CD14-positive monocyte (primary cell): ENCODE measurements at regions not wholly inside any gene's neighbourhood (a gene's known extent, or its start where the extent isn't known, plus 50 kb on each side); places are given as distances from the start of the nearest gene placed in this dataset.

Source experiments
- DNase-seq, 3 donors: peaks; one replicate each; pipeline ENCODE4 v3.0.0-alpha.2; 2011 to 2022
- H2AFZ ChIP-seq: 2 replicates; pipeline ENCODE4 v1.6.0; 2012; ENCODE audit warnings: mild to moderate bottlenecking, low read depth, low read length, inconsistent platforms; ENCODE audit not compliant: insufficient read depth, poor library complexity, severe bottlenecking
- H3K27ac ChIP-seq, 2 donors: 1 replicate in 1 of 2; 2 replicates in 1 of 2; pipeline ENCODE4 v1.5.1; 2012 to 2013; ENCODE audit warnings: low read length in 2 of 2, control low read depth in 1 of 2, inconsistent platforms in 1 of 2, low read depth in 1 of 2, mild to moderate bottlenecking in 1 of 2
- H3K27me3 ChIP-seq, 2 donors: one replicate each; pipeline versions ENCODE4 v1.6.0 to v1.6.1; 2011 to 2013; ENCODE audit warnings: low read length in 2 of 2; ENCODE audit not compliant: control insufficient read depth in 2 of 2, insufficient read depth in 2 of 2
- H3K36me3 ChIP-seq, 2 donors: replicated peaks in 1 of 2; 1 replicate in 1 of 2; 2 replicates in 1 of 2; pipeline versions ENCODE4 v1.5.1 to v1.6.1; 2012 to 2013; ENCODE audit warnings: low read length in 2 of 2, control low read depth in 1 of 2, inconsistent platforms in 1 of 2, mild to moderate bottlenecking in 1 of 2; ENCODE audit not compliant: insufficient read depth in 2 of 2, control insufficient read depth in 1 of 2
- H3K4me1 ChIP-seq, 2 donors: 1 replicate in 1 of 2; 2 replicates in 1 of 2; pipeline versions ENCODE4 v1.5.1 to v1.6.1; 2012 to 2013; ENCODE audit warnings: low read length in 2 of 2, control low read depth in 1 of 2, inconsistent platforms in 1 of 2, mild to moderate bottlenecking in 1 of 2, moderate library complexity in 1 of 2; ENCODE audit not compliant: insufficient read depth in 2 of 2, control insufficient read depth in 1 of 2
- H3K4me2 ChIP-seq: replicated peaks from 2 replicates; pipeline ENCODE3; 2012; ENCODE audit warnings: low read length, moderate library complexity, mild to moderate bottlenecking; ENCODE audit not compliant: poor library complexity, severe bottlenecking; ENCODE audit errors: extremely low read depth
- H3K4me3 ChIP-seq, 3 experiments: fragments of 200-600 bp in 1 of 3; sonication (generic) in 1 of 3; replicated peaks in 1 of 3; 1 replicate in 2 of 3; 2 replicates in 1 of 3; pipeline ENCODE4 v1.5.1; 2011 to 2013; ENCODE audit warnings: low read length in 3 of 3, mild to moderate bottlenecking in 3 of 3, control low read depth in 2 of 3, low read depth in 2 of 3, inconsistent platforms in 1 of 3, moderate library complexity in 1 of 3
- H3K79me2 ChIP-seq: 2 replicates; pipeline ENCODE4 v1.6.0; 2012; ENCODE audit warnings: mild to moderate bottlenecking, control low read depth, inconsistent platforms, low read length, moderate library complexity; ENCODE audit not compliant: insufficient read depth
- H3K9ac ChIP-seq: 2 replicates; pipeline ENCODE4 v1.6.0; 2017; ENCODE audit warnings: low read length, mild to moderate bottlenecking; ENCODE audit not compliant: insufficient read depth, poor library complexity, severe bottlenecking
- H3K9me3 ChIP-seq, 2 donors: replicated peaks in 1 of 2; 1 replicate in 1 of 2; 2 replicates in 1 of 2; pipeline versions ENCODE4 v1.5.1 to v1.6.1; 2012 to 2013; ENCODE audit warnings: low read length in 2 of 2, control low read depth in 1 of 2; ENCODE audit not compliant: control insufficient read depth in 1 of 2, insufficient read depth in 1 of 2
- H4K20me1 ChIP-seq: 2 replicates; pipeline ENCODE4 v1.6.0; 2012; ENCODE audit warnings: mild to moderate bottlenecking, low read length, control low read depth, moderate library complexity; ENCODE audit not compliant: insufficient read depth
- H3K27ac Mint-ChIP-seq, 7 donors: one replicate each; pipeline ENCODE4 v1.8.0; 2020; ENCODE audit warnings: mild to moderate bottlenecking in 7 of 7, mixed read lengths in 7 of 7, moderate library complexity in 6 of 7, inconsistent platforms in 2 of 7
- H3K27me3 Mint-ChIP-seq, 3 donors: one replicate each; pipeline ENCODE4 v1.8.0; 2021 to 2022; ENCODE audit warnings: low read depth in 3 of 3, mild to moderate bottlenecking in 3 of 3, mixed read lengths in 3 of 3, moderate library complexity in 3 of 3, inconsistent platforms in 1 of 3
- H3K36me3 Mint-ChIP-seq, 2 donors: one replicate each; pipeline ENCODE4 v1.8.0; 2020; ENCODE audit warnings: mixed read lengths in 2 of 2, inconsistent platforms in 1 of 2, mild to moderate bottlenecking in 1 of 2
- H3K4me1 Mint-ChIP-seq: one replicate; pipeline ENCODE4 v1.8.0; 2020; ENCODE audit warnings: mild to moderate bottlenecking, mixed read lengths
- H3K4me3 Mint-ChIP-seq, 2 donors: one replicate each; pipeline ENCODE4 v1.8.0; 2020; ENCODE audit warnings: mild to moderate bottlenecking in 2 of 2, mixed read lengths in 2 of 2, moderate library complexity in 1 of 2
- H3K9me3 Mint-ChIP-seq, 7 donors: one replicate each; pipeline ENCODE4 v1.8.0; 2020 to 2022; ENCODE audit warnings: mixed read lengths in 7 of 7, mild to moderate bottlenecking in 6 of 7, moderate library complexity in 6 of 7, inconsistent platforms in 2 of 7
- CTCF ChIP-seq: fragments of 200-600 bp; IDR thresholded peaks from one replicate; pipeline ENCODE4 v1.8.0; 2022; ENCODE audit warnings: antibody characterized with exemption, mild to moderate bottlenecking
- WGBS: methylation state at CpG from one replicate; pipeline ENCODE4 v1.1.5; 2013; ENCODE audit warnings: missing lambda C conversion rate; ENCODE audit not compliant: insufficient coverage; 5-methylcytosine and 5-hydroxymethylcytosine counted together
- intact Hi-C, 2 donors: fragments of 100-400 bp; cut with micrococcal nuclease; formaldehyde crosslinking; loops; one replicate each; pipeline versions ENCODE4 v1.15.0 to v1.15.1; 2023

GRCh38 chr5:39638813-39639212 is 214.0 kb upstream of the DAB2 start:
- no peak overlapping the region for H3K27ac Mint-ChIP-seq
- intact Hi-C loops, result no loop called here
- Histone ChIP-seq H3K36me3 (no peaks in the 10 kb centered on the region), H3K9ac (no peak overlapping the region), H3K79me2 (no peaks in the 10 kb centered on the region), H4K20me1 (no peaks in the 10 kb centered on the region), H3K27me3 (no peaks in the 10 kb centered on the region), H3K4me2 (no peak overlapping the region), H3K9me3 (no peaks in the 10 kb centered on the region), H3K27ac (no peak overlapping the region), H2AFZ (no peak overlapping the region), H3K4me1 (no peaks in the 10 kb centered on the region), H3K4me3 (no peak overlapping the region)
- no peak overlapping the region for H3K4me3 Mint-ChIP-seq
- no peaks in the 10 kb centered on the region for H3K36me3 Mint-ChIP-seq
- no peak for TF ChIP-seq CTCF
- peaks cover 0 to 5% (median 3%) of the 10 kb centered on the region in 7 donors for H3K9me3 Mint-ChIP-seq
- no peak for DNase-seq
- H3K27me3 Mint-ChIP-seq, result peaks cover 0 to 2% (median 0%) of the 10 kb centered on the region in 3 donors
- no peaks in the 10 kb centered on the region for H3K4me1 Mint-ChIP-seq

- Mint-ChIP-seq H3K27ac (no peak overlapping the region), H3K36me3 (no peaks in the 10 kb centered on the region)
- H3K4me3 ChIP-seq, result no peak overlapping the region
Observed at GRCh38 chr5:39633057-39633456, 208.3 kb upstream of the DAB2 start.

More at GRCh38 chr5:39633057-39633456, 208.3 kb upstream of the DAB2 start:
- H3K27me3 ChIP-seq, result no peaks in the 10 kb centered on the region
- DNase-seq, result no peak
- H3K4me1 ChIP-seq, result no peaks in the 10 kb centered on the region
- no peaks in the 10 kb centered on the region for H3K9me3 ChIP-seq
- intact Hi-C loops, result no loop called here
- H3K4me2 ChIP-seq, result no peak overlapping the region
- H4K20me1 ChIP-seq, result no peaks in the 10 kb centered on the region
- TF ChIP-seq CTCF, result no peak
- no CpG with 5 or more reads among the region's 4 CpGs for WGBS
- no peaks in the 10 kb centered on the region for H3K36me3 ChIP-seq
- peaks cover 0 to 2% (median 0%) of the 10 kb centered on the region in 7 donors for H3K9me3 Mint-ChIP-seq
- no peaks in the 10 kb centered on the region for H3K4me1 Mint-ChIP-seq
- no peak overlapping the region for H3K4me3 Mint-ChIP-seq
- H3K27me3 Mint-ChIP-seq, result peaks cover 0 to 4% (median 0%) of the 10 kb centered on the region in 3 donors
- no peak overlapping the region for H2AFZ ChIP-seq
- no peak overlapping the region for H3K27ac ChIP-seq
- H3K79me2 ChIP-seq, result no peaks in the 10 kb centered on the region
- no peak overlapping the region for H3K9ac ChIP-seq
